ENCODE measurements at regions not wholly inside any gene's neighbourhood (a gene's known extent, or its start where the extent isn't known, plus 50 kb on each side); places are given as distances from the start of the nearest gene placed in this dataset.

DNA sequence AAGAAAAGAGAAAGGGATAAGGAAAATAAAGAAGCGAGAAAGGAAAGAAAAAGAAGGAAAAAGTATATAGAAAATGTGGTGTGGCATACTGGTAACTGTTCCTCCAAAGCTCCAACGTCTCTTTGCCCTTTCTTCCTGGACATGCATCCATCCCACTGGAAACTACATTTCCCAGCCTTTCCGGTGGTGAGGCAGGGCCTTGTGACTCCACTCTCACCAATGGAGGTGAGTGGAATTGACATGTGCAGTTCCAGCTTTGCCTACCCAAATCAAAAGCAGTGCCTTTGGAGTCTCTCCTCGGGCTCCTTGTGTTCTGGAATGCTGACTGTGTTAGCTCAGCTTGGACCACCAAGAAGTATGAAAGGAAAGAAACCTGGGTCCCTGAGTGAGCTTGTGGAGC, 161.2 kb downstream of the KCNA5 start:
- no peak overlapping the region for H3K27ac Mint-ChIP-seq (ENCODE audit: unreplicated experiment)
- no peaks in the 10 kb centered on the region for H3K27me3 Mint-ChIP-seq (ENCODE audit: low read depth)
- TF ChIP-seq, protein P1, sequence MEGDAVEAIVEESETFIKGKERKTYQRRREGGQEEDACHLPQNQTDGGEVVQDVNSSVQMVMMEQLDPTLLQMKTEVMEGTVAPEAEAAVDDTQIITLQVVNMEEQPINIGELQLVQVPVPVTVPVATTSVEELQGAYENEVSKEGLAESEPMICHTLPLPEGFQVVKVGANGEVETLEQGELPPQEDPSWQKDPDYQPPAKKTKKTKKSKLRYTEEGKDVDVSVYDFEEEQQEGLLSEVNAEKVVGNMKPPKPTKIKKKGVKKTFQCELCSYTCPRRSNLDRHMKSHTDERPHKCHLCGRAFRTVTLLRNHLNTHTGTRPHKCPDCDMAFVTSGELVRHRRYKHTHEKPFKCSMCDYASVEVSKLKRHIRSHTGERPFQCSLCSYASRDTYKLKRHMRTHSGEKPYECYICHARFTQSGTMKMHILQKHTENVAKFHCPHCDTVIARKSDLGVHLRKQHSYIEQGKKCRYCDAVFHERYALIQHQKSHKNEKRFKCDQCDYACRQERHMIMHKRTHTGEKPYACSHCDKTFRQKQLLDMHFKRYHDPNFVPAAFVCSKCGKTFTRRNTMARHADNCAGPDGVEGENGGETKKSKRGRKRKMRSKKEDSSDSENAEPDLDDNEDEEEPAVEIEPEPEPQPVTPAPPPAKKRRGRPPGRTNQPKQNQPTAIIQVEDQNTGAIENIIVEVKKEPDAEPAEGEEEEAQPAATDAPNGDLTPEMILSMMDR (conservative IDR thresholded peaks at IDR 0.05) = no peak
- H3K4me1 Mint-ChIP-seq = peaks cover 36% of the 10 kb centered on the region
- H3K4me3 Mint-ChIP-seq = no peak overlapping the region
- DNase-seq (ENCODE audit: low read depth, low spot score) = no peak
- no peaks in the 10 kb centered on the region for H3K9me3 Mint-ChIP-seq
- no peaks in the 10 kb centered on the region for H3K36me3 Mint-ChIP-seq (ENCODE audit: low read depth)

DNA sequence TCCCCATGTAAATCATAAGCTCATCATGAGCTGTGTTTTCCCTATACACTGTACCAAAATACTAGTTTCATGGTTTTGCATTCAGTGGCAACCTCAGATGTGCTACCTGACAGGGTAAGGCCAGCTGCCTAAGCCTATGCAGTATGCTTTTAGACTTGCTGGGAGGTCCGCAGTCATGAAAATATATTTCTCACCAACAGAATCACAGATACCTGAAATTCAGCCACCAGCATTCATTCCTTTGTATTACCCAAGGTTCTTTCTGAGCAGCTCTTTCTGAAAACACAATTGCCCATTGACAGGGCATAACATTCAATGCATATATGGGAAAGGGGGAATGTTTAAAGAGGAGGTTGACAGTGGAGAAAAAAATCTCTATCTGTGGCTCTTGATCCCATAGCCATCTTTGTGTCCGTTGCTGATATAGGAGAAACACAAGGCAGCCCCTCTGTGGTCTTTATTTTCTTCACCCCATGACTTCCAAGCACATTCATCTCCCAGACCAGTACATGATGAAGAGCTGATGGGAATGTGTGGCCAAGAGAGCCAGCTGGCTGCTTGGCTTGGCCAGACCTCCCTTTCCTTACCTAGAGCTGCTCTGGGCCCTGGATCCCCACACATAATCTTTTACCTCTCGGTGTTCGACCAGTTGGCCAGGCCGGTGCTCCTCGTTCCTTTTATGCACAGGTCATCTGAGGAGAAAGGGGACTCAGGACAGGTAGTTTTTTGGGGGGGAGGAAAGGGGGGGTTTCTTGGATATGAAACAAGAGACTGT, 162.9 kb downstream of the KCNA5 start:
- no peak overlapping the region for H3K4me3 Mint-ChIP-seq
- peaks cover 26% of the 10 kb centered on the region for H3K4me1 Mint-ChIP-seq
- H3K27me3 Mint-ChIP-seq (ENCODE audit: low read depth) = no peaks in the 10 kb centered on the region
- H3K27ac Mint-ChIP-seq (ENCODE audit: unreplicated experiment) = no peak overlapping the region
- no peaks in the 10 kb centered on the region for H3K36me3 Mint-ChIP-seq (ENCODE audit: low read depth)
- TF ChIP-seq, protein P1 (conservative IDR thresholded peaks at IDR 0.05) = no peak
- no peak for DNase-seq (ENCODE audit: low read depth, low spot score)
- no peaks in the 10 kb centered on the region for H3K9me3 Mint-ChIP-seq

GRCh38 chr12:5210179-5210922, 166.7 kb downstream of the KCNA5 start:
- no peak overlapping the region for H3K27ac Mint-ChIP-seq (ENCODE audit: unreplicated experiment)
- DNase-seq (ENCODE audit: low read depth, low spot score) = no peak
- H3K4me3 Mint-ChIP-seq = no peak overlapping the region
- peaks cover 3% of the 10 kb centered on the region for H3K27me3 Mint-ChIP-seq (ENCODE audit: low read depth)
- H3K4me1 Mint-ChIP-seq = peaks cover 8% of the 10 kb centered on the region
- H3K36me3 Mint-ChIP-seq (ENCODE audit: low read depth) = no peaks in the 10 kb centered on the region
- H3K9me3 Mint-ChIP-seq = no peaks in the 10 kb centered on the region
- TF ChIP-seq, protein P1 (conservative IDR thresholded peaks at IDR 0.05) = no peak

GRCh38 chr12:5210923-5211290, 167.2 kb downstream of the KCNA5 start:
- Mint-ChIP-seq H3K36me3 (ENCODE audit: low read depth) (no peaks in the 10 kb centered on the region), H3K9me3 (no peaks in the 10 kb centered on the region), H3K4me3 (no peak overlapping the region), H3K27me3 (ENCODE audit: low read depth) (peaks cover 3% of the 10 kb centered on the region), H3K4me1 (peaks cover 8% of the 10 kb centered on the region), H3K27ac (ENCODE audit: unreplicated experiment) (no peak overlapping the region)
- DNase-seq (ENCODE audit: low read depth, low spot score) = no peak
- TF ChIP-seq, protein P1 (conservative IDR thresholded peaks at IDR 0.05) = no peak

- DNase-seq (ENCODE audit: low read depth, low spot score) = no peak
- Mint-ChIP-seq H3K36me3 (ENCODE audit: low read depth) (no peaks in the 10 kb centered on the region), H3K27ac (ENCODE audit: unreplicated experiment) (no peak overlapping the region), H3K4me3 (no peak overlapping the region), H3K4me1 (no peaks in the 10 kb centered on the region), H3K9me3 (no peaks in the 10 kb centered on the region), H3K27me3 (ENCODE audit: low read depth) (peaks cover 6% of the 10 kb centered on the region)
- TF ChIP-seq, protein P1 (conservative IDR thresholded peaks at IDR 0.05) = no peak
These were observed 169.7 kb downstream of the KCNA5 start for GRCh38 chr12:5213336-5213735.
